ENCODE measurements at regions not wholly inside any gene's neighbourhood (a gene's known extent, or its start where the extent isn't known, plus 50 kb on each side); places are given as distances from the start of the nearest gene placed in this dataset.
"Not testable (repeated sequence)": the region's sequence is repeated elsewhere in the genome, so short reads cannot be mapped to it uniquely, and the experiment has no call there.

DNA sequence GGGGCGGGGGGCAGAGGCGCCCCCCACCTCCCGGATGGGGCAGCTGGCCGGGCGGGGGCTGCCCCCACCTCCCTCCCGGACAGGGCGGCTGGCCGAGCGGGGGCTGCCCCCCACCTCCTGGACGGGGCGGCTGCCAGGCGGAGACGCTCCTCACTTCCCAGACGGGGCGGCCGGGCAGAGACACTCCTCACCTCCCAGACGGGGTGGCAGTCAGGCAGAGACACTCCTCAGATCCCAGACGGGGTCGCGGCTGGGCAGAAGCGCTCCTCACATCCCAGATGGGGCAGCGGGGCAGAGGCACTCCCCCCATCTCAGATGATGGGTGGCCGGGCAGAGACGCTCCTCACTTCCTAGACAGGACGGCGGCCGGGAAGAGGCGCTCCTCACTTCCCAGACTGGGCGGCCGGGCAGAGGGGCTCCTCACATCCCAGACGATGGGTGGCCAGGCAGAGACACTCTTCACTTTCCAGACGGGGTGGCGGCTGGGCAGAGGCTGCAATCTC is 240.1 kb downstream of the NPIPA7 start:
- not testable (repeated sequence) for DNase-seq (ENCODE audit: low read depth in 3 of 3)

DNA sequence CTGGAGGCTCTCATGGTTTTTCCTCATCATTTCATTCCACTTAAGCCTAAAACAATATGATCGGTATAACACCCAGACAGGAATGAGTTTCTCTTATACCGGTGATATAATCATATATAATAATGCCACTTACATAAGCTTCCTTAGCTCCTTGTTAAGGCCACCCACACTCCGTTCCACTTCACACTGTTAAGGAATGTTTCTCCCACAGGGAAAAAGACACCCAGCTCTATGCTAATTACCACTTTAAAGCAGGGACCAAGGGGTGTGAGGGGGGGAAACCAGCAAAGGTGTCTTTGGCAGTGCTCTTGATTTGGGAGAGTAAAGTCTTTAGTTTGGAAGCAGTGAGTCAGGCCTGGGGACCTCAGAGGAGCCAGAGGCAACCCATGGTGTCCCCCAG is 245.4 kb downstream of the NPIPA7 start:
- DNase-seq (ENCODE audit: low read depth in 3 of 3) = not testable (repeated sequence)

DNA sequence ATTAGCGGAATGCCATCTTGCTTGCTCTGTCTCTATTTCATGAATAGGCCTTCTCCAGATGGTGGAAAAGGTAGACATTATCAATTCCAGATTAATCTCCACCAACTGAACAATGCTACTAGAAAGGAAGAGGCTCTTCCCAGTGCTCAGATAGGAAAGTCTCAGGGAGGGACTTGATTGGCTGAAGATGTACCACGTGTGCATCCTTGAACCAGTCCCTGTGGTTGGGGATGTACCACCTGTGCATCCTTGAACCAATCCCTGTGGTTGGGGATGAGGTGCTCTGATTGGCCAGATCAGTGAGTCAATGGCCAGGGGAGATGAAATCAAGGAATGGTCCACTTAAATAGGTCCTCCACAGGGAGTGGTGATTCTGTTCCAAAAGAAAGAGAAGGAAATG is 246.2 kb downstream of the NPIPA7 start:
- not testable (repeated sequence) for DNase-seq (ENCODE audit: low read depth in 3 of 3)

DNA sequence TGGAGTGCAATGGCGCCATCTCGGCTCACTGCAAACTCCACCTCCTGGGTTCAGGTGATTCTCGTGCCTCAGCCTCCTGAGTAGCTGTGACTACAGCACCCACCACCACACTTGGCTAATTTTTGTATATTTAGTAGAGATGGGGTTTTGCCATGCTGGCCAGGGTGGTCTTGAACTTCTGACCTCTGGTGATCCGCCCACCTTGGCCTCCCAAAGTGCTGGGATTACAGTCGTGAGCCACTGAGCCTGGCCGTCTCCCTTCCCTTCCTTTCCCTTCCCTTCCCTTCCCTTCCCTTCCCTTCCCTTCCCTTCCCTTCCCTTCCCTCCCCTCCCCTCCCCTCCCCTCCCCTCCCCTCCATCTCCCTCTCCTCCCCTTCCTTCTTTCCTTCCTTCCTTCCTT is 248.9 kb downstream of the NPIPA7 start:
- DNase-seq (ENCODE audit: low read depth in 3 of 3) = not testable (repeated sequence)

DNA sequence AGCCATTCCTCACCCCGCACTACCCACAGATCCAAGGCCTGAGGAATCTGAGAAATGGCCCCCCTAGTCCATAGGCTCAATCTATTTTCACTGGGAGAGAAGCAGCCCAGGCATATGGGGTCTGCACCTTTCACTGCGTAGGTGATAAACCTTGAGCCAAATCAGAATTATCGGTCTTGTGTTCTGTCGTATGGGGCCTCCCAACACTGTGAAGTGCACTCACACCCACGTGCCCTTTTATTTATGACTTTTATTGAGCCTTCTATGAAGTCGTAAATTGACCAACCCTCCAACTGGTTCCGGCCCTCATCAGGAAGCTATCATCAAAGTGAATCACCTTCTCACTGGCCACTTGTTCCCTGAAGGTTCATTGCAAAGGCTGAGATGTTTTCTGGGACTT is 259.3 kb downstream of the NPIPA7 start:
- not testable (repeated sequence) for DNase-seq (ENCODE audit: low read depth in 3 of 3)

DNA sequence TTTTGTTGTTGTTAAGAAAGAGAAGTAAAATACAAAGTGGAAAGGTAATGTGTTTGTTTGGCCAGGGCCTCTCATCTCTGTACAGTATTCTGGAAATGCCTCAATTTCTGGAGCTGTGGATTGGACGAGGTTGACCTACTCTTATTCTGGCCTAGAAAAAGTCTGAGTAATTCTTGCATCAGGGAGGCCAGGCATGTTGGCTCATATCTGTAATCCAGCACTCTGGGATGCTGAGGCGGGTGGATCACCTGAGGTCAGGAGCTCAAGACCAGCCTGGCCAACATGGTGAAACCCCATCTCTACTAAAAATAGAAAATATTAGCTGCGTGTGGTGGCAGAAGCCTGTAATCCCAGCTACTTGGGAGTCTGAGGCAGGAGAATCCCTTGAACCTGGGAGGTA is 259.8 kb downstream of the NPIPA7 start:
- not testable (repeated sequence) for DNase-seq (ENCODE audit: low read depth in 3 of 3)

DNA sequence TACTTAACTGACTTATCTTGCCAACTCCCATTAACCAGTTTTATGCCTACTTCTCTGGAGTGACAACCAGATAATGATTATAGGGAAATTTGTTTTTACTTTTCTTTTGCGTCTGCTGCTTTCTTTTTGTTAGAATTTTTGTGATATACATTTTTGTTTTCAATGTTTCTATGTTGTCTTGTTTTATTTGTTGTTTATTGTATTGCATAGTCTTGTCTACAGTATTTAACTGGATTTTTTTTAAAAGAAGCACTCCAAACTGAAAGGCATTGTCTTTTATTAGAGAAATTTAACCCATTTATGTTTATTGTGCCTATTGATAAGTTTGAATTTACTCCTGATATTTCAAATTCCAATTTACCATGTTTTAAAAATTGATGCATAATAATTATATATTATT is 264.9 kb downstream of the NPIPA7 start:
- DNase-seq (ENCODE audit: low read depth in 3 of 3) = not testable (repeated sequence)

DNA sequence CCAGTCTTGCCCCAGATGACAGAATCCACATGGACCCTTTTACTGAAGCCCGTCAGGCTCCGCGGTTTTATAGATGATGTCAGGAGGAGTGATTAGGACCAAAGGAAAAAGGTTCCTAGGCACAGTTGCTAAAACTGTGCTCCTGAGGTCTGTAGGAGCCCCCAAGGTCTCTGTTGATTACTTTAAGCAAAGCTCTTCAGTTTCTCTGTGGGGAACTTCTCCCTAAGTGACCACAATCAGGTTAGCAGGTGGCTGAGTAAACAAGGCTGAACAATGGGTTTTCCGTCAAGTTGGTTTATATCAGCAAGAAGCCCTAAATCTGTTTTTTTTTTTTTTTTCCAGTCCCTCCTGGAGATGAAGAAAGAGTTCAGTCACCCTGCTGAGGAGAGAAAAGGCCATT is 269.1 kb downstream of the NPIPA7 start:
- not testable (repeated sequence) for DNase-seq (ENCODE audit: low read depth in 3 of 3)

DNA sequence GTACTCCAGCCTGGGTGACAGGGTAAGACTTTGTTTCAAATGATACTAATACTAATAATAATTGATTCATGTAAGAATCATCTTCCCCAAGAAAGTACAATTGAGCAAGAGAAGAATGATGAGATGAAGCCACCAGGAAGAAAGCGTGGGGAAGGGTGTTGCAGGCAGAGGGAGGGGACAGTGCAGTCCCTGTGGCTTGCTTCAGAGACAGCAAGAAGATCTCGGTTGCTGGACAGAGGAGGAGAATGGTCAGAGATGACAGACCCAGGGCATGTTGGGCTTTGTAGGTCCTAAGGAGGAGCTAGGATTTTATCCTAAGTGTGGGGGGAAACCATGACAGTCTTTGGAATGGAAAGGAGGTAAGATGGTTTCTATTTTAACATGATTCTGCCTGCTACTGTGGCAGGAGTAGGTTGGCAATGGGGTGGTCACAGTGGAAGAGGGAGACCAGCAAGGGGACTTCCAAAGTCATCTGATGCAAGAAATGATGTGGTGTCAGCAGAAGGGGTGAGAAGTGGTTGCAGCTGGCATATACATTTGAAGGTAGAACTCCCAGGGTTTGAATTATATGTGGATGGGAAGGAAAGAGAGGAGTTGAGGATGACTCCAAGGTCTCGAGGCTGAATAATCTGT is 293.4 kb downstream of the NPIPA7 start:
- DNase-seq (ENCODE audit: low read depth in 3 of 3) = not testable (repeated sequence)

DNA sequence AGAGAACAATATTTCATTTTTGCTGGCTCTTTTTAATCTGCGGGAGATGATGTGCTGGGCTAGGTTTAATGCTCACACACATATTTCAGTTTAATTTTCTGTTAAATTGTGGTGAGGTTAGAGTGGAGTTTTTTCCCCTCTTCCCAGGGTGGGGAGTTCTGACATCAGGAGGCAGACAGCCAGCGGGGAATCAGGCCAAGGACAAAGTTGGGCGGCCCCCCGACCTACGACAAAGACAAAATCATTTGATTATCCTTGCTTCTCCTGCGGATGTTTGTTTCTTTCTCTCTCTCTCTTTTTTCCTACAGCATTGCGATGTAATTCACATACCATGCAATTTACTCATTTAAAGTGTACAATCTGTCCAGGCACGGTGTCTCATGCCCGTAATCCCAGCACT is 295.9 kb downstream of the NPIPA7 start:
- DNase-seq (ENCODE audit: low read depth in 3 of 3) = not testable (repeated sequence)

DNA sequence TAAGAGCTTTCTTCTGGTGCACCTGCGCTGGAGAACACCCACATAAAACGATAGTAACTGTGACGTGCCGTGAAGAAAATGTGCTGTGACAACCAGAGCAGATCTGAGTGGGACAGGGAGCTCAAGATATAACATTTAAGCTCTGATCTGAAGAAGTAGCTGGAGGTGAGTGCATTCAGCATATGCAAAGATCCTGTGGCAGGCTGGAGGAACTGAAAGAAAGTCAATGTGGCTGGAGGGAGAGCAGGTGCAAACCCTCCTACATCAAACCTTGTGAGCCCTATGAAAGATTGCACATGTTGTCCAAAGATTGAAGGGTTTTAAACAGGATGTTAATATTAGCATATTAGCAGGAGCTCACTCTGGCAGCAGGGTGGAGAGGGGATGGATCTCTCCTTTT is 342.9 kb downstream of the NPIPA7 start:
- DNase-seq (ENCODE audit: low read depth in 3 of 3) = not testable (repeated sequence)

DNA sequence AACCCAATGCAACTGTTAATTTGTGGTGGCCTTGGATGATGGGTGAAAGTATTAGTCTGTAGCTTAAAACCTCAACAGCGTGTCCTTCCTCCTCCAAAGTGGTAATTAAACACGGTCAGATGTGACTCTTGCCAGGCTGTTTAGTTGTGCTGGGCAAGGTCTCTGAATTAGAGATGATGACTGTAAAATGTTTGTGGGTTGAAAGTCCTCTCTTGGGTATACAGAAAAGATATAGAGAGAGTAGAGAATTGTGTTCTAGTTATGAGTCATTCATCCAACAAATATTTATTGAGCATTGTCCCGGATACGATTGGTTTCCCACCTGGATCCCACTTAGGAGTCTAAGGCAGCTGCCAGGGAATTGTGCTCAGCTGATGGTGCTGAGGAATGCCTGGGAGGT is 343.7 kb downstream of the NPIPA7 start:
- DNase-seq (ENCODE audit: low read depth in 3 of 3) = not testable (repeated sequence)

DNA sequence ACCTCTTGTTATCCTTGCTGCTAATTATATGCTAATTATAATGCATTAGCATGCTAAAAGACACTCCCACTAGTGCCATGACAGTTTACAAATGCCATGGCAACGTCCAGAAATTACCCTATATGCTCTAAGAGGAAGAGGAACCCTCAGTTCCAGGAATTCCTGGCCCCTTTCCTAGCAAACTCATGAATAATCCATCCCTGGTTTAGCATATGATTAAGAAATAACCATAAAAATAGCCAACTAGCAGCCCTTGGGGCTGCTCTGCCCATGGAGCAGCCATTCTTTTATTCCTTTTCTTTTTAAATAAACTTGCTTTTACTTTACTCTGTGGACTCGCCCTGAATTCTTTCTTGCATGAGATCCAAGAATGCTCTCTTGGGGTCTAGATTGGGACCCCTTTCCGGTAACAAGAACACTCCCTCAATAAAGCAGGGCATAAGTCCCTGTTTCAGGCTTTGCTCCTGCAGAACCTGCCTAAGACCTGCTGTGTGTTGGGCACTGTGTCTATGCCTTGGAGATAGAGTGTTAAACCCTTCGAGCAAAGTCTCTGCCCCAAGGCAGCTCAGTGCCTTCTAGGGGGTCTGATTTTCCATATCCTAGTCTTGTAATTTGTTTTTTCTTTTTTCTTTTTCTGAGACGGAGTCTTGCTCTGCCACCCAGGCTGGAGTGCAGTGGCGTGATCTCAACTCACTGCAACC is 345.0 kb downstream of the NPIPA7 start:
- not testable (repeated sequence) for DNase-seq (ENCODE audit: low read depth in 3 of 3)

DNA sequence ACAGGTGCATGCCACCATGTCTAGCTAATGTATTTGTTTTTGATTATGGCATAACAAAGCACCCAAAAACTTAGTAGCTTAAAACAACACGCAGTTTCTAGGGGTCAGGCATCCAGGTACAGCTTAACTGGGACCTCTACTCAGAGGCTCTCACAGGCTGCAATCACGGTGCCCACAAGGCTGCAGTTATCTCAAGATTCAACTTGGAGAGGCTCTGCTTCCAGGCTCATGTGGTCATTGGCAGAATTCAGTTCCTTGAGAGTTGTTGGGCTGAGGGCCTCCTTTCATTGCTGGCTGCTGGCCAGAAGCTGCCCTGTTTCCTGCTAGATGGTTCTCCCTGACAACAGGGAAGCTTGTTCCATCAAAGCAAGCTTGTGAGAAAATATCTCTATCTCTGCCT is 348.1 kb downstream of the NPIPA7 start:
- DNase-seq (ENCODE audit: low read depth in 3 of 3) = not testable (repeated sequence)

DNA sequence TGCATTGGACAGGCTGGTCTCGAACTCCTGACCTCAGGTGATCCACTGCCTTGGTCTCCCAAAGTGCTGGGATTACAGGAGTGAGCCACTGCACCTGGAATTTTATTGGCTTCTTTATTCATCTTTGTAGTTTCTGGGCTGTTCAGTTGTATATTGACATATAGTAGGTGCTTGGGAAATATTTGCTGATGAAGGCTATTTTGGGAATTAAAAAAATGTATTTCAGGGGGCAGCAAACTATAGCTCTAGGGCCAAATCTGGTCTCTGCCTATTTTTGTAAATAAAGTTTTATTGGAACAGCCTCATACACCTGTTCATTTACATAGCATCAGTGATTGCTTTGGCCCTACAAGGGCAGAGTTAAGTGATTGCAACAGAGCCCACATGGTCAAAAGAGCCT is 363.6 kb downstream of the NPIPA7 start:
- DNase-seq (ENCODE audit: low read depth in 3 of 3) = not testable (repeated sequence)

DNA sequence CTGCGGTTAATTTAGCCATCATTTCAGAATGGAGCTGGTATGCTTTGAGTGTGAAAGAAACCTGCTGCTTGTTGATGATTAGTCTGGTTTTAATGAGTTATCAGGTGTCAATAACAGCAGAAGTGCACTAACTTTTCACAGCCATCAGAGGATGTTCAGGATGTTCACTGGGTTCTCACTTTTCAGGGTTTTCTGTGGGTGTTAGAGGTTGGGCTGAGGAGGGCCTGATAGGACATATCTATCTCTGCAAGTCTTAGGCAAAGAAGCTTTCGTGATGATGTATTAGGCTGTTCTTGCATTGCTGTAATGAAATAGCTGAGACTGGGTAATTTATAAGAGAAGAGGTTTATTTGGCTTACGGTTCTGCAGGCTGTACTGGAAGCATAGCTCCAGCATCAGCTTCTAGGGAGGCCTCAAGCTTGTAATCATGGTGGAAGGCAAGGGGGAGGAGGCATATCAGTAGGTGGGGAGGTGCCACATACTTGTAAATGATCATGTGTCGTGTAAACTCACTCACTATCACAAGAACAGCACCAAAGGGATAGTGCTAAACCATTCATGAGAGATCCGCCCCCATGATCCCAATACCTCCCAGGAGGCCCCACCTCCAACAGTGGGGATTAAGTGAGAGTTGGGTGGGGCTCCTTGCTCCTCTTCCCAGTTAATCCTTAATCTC is 376.2 kb downstream of the NPIPA7 start:
- not testable (repeated sequence) for DNase-seq (ENCODE audit: low read depth in 3 of 3)

DNA sequence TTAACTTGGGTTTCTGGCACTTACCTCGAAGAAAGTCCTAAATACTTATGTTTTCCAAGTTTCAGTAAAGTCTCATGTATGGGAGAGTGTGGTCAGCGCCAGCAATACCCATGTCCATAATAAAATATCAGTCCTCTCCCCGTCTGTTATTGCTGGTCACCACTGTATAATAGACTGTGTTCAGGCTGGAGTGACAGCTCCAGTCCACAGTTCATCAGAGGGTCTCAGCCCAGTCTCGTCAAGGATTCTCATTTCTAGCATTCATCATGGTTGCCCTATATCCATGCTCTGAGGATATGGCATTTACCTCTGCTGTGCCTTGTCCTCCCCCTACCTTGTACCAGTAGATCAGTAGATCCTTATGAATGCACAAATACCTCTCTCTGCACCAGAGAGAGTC is 384.5 kb downstream of the NPIPA7 start:
- no peak for DNase-seq (ENCODE audit: low read depth in 3 of 3)

DNA sequence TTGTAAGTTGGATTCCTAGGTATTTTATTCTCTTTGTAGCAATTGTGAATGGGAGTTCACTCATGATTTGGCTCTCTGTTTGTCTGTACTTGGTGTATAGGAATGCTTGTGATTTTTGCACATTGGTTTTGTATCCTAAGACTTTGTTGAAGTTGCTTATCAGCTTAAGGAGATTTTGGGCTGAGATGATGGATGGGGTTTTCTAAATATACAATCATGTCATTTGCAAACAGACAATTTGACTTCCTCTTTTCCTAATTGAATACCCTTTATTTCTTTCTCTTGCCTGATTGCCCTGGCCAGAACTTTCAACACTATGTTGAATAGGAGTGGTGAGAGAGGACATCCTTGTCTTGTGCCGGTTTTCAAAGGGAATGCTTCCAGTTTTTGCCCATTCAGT is 391.8 kb downstream of the NPIPA7 start:
- DNase-seq (ENCODE audit: low read depth in 3 of 3) = not testable (repeated sequence)

DNA sequence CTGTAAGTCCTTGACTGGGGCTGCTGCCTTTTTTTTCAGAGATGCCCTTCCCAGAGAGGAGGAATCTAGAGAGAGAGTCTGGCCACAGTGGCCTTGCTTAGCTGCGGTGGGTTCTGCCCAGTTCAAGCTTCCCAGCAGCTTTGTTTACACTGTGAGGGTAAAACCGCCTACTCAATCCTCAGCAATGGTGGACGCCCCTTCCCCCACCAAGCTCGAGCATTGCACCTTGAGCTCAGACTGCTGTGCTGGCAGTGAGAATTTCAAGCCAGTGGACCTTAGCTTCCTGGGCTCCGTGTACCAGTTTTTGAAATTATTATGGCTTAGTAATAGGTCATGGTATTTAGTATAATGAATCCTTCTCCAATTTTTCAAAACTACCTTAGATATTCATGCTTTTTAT is 395.4 kb downstream of the NPIPA7 start:
- no peak for DNase-seq (ENCODE audit: low read depth in 3 of 3)

DNA sequence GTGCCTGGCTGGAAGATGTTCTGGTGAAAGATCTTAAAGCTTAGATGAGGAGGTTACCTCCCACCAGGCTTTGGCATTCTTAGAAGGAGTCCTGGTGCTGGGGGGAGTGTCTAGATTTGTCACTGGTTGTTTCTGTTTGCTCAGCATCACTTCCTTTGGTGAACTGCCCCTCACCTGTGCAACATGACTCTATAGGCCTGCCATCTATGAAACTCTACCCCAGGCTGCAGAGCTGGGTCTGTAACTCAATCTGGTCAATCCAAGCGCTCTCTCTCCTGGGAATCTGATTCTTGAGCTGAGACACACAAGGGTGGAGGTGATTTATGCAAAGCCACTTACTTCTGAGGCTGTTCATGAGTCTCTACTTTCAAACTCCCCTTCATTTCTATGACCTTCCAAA is 399.4 kb downstream of the NPIPA7 start:
- no peak for DNase-seq (ENCODE audit: low read depth in 3 of 3)

DNA sequence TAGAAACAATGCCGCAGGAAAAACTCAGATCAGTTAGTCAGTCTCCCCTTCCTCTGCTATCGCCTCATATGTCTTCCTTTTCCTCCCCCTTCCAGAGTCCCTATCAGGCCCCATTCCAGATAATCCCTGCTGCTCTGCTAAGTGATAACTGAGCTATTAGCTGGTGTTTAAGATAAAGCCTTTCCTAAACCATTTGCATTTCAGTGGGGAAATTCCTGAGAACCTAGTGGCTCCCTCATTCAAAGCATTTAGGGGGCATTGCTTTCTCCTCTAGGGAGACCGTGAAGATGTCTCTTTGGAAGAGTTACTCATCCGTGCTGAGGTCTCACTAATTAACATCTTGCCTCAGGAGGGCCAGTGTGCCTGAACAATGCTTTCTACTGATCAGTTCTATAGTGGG is 401.6 kb downstream of the NPIPA7 start:
- no peak for DNase-seq (ENCODE audit: low read depth in 3 of 3)

DNA sequence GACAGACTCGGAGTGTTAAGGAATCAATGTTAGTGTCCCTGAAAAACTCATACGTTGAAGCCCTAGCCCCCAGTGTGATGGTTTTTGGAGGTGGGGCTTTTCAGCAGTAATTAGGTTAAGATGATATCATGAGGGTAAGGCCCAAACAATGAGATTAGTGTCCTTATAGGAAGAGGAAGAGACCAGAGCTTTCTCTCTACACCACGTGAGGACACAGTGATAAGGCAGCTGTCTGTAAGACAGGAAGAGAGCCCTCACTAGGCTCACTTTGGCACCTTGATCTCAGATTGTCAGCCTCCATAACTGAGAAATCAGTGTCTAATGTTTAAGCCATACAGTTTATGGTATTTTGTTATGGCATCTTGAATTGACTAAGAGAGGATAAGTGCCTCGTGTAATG is 403.2 kb downstream of the NPIPA7 start:
- no peak for DNase-seq (ENCODE audit: low read depth in 3 of 3)

DNA sequence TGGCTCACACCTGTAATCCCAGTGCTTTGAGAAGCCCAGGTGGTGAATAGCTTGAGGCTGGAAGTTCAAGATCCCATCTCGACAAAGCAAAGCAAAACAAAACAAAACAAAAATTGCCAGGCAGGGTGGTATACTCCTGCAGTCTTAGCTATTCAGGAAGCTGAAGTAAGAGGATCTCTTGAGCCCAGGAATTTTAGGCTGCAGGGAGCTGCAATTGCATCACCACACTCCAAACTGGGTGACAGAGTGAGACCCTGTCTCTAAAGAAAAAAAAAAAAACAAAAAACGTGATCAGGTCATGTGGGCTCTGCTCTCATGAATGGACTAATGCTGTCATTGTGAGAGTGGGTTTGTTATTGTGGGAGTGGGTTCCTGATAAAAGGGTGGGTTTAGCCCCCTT is 409.1 kb downstream of the NPIPA7 start:
- DNase-seq (ENCODE audit: low read depth in 3 of 3) = no peak

Data from stimulated activated CD4-positive, alpha-beta T cell treated with anti-CD3 and anti-CD28 coated beads, TNF-alpha, amount 100 ng/mL, for 24 hours (primary cell).